ENCODE measurements at regions not wholly inside any gene's neighbourhood (a gene's known extent, or its start where the extent isn't known, plus 50 kb on each side); places are given as distances from the start of the nearest gene placed in this dataset.

DNA sequence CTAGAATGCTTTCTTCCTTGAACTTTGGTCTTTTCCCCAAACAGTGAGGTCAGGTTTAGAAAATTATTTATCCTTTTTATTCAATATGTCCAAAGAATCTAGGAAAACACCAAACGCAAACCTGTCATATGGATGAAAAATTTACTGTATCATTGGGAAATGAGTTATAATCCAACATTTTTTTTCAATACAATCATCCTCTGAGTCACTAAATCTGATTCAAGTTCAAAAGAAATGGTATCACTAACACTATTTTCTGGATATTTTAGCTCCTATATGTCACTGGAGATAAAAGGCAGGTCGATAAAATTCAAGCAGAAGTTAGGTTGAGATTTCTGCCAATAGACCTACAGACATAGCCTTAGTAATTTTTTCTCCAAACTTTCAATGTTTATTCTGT lies 591.6 kb upstream of the AGTR1 start:
- TF ChIP-seq POLR2A (IDR thresholded peaks at IDR 0.05; ENCODE audit: low read depth, low read length) (no peak), POLR2AphosphoS5 (IDR thresholded peaks at IDR 0.05; ENCODE audit: low read depth, low read length) (no peak)
